ENCODE measurements at regions not wholly inside any gene's neighbourhood (a gene's known extent, or its start where the extent isn't known, plus 50 kb on each side); places are given as distances from the start of the nearest gene placed in this dataset.

DNA sequence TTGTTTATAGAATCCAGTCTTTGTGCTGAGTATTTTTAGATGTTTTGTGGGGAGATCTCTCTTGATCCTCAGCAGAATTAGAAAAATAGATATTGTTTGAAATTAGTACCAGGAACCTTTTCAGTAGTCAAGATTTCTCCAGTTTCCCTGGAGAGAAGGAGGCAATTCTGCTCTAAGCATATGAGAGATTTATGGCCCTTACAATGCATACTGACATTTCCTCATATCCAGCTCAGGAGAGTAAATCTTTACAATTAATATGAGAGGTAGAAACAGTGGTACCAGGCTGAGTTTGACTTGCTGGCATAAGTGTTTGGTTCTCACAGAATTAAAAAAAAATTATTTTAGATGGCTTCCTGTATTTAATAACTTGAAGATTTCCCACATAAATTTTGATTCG lies 239.1 kb upstream of the SGO1 start (continued):
- TF ChIP-seq CBX3 (IDR thresholded peaks at IDR 0.05; ENCODE audit: low read depth) = no peak
- no peak for TF ChIP-seq ELF1 (IDR thresholded peaks at IDR 0.05; ENCODE audit: borderline replicate concordance, low read depth)
- no peak for TF ChIP-seq SP1 (IDR thresholded peaks at IDR 0.05; ENCODE audit: low read depth)
- no peak for TF ChIP-seq ZFX (IDR thresholded peaks at IDR 0.05)
- TF ChIP-seq POLR2AphosphoS5 (IDR thresholded peaks at IDR 0.05; ENCODE audit: low read depth, low read length) = no peak
- TF ChIP-seq JUND (IDR thresholded peaks at IDR 0.05) = no peak

DNA sequence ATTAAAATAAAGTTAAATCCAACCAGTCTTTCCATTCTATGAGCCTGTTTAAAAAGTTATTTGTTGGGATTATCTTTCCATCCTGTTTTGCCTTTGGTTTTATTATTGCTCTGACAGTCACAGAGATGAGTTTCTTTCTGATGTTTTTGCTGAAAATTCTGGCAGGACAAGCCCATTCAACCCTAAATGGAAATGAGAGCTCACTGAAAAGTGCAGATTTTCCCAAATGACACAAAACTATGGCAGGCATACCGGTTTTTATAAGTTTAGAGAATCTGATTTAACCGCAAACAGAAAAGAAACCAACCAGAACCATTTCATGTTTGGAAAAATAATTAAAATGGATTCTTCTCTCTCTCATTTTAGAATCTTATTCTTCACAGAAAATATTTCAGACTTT lies 238.1 kb upstream of the SGO1 start:
- no TSS peak for BruUV-seq (replicated peaks)
- H3K79me2 ChIP-seq (ENCODE audit: insufficient read depth, low read length) = no peaks in the 10 kb centered on the region
- no peaks in the 10 kb centered on the region for H4K20me1 ChIP-seq (ENCODE audit: insufficient read depth)
- ChIA-PET RAD21 (ENCODE audit: low non-redundant PET in 1 of 2, low total read pairs in 2 of 2, uncharacterized antibody in 2 of 2, unreplicated experiment in 2 of 2) (no interaction called here), CTCF (no interaction called here), POLR2A (no interaction called here)
- intact Hi-C loops (cut with micrococcal nuclease) = no loop called here
- no peaks in the 10 kb centered on the region for H3K36me3 ChIP-seq (ENCODE audit: control insufficient read depth in 1 of 2, insufficient read depth in 2 of 2, low read length in 2 of 2)
- ATAC-seq = no peak
- H3K9ac ChIP-seq (ENCODE audit: low read length) = no peak overlapping the region
- no peak overlapping the region for H3K27ac ChIP-seq (ENCODE audit: low read depth, low read length)
- TF ChIP-seq JUND (IDR thresholded peaks at IDR 0.05) (no peak), POLR2AphosphoS5 (IDR thresholded peaks at IDR 0.05; ENCODE audit: low read depth, low read length) (no peak), RAD21 (IDR thresholded peaks at IDR 0.05; ENCODE audit: low read depth) (no peak), ELF1 (IDR thresholded peaks at IDR 0.05; ENCODE audit: borderline replicate concordance, low read depth) (no peak), CBX3 (IDR thresholded peaks at IDR 0.05; ENCODE audit: low read depth) (no peak)
- TF ChIP-seq, protein P1, sequence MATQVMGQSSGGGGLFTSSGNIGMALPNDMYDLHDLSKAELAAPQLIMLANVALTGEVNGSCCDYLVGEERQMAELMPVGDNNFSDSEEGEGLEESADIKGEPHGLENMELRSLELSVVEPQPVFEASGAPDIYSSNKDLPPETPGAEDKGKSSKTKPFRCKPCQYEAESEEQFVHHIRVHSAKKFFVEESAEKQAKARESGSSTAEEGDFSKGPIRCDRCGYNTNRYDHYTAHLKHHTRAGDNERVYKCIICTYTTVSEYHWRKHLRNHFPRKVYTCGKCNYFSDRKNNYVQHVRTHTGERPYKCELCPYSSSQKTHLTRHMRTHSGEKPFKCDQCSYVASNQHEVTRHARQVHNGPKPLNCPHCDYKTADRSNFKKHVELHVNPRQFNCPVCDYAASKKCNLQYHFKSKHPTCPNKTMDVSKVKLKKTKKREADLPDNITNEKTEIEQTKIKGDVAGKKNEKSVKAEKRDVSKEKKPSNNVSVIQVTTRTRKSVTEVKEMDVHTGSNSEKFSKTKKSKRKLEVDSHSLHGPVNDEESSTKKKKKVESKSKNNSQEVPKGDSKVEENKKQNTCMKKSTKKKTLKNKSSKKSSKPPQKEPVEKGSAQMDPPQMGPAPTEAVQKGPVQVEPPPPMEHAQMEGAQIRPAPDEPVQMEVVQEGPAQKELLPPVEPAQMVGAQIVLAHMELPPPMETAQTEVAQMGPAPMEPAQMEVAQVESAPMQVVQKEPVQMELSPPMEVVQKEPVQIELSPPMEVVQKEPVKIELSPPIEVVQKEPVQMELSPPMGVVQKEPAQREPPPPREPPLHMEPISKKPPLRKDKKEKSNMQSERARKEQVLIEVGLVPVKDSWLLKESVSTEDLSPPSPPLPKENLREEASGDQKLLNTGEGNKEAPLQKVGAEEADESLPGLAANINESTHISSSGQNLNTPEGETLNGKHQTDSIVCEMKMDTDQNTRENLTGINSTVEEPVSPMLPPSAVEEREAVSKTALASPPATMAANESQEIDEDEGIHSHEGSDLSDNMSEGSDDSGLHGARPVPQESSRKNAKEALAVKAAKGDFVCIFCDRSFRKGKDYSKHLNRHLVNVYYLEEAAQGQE (IDR thresholded peaks at IDR 0.05; ENCODE audit: low read depth) = no peak
- TF ChIP-seq, protein P2, sequence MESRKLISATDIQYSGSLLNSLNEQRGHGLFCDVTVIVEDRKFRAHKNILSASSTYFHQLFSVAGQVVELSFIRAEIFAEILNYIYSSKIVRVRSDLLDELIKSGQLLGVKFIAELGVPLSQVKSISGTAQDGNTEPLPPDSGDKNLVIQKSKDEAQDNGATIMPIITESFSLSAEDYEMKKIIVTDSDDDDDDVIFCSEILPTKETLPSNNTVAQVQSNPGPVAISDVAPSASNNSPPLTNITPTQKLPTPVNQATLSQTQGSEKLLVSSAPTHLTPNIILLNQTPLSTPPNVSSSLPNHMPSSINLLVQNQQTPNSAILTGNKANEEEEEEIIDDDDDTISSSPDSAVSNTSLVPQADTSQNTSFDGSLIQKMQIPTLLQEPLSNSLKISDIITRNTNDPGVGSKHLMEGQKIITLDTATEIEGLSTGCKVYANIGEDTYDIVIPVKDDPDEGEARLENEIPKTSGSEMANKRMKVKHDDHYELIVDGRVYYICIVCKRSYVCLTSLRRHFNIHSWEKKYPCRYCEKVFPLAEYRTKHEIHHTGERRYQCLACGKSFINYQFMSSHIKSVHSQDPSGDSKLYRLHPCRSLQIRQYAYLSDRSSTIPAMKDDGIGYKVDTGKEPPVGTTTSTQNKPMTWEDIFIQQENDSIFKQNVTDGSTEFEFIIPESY (IDR thresholded peaks at IDR 0.05; ENCODE audit: extremely low read depth, insufficient replicate concordance, low read length) = no peak
- TF ChIP-seq, protein P3, sequence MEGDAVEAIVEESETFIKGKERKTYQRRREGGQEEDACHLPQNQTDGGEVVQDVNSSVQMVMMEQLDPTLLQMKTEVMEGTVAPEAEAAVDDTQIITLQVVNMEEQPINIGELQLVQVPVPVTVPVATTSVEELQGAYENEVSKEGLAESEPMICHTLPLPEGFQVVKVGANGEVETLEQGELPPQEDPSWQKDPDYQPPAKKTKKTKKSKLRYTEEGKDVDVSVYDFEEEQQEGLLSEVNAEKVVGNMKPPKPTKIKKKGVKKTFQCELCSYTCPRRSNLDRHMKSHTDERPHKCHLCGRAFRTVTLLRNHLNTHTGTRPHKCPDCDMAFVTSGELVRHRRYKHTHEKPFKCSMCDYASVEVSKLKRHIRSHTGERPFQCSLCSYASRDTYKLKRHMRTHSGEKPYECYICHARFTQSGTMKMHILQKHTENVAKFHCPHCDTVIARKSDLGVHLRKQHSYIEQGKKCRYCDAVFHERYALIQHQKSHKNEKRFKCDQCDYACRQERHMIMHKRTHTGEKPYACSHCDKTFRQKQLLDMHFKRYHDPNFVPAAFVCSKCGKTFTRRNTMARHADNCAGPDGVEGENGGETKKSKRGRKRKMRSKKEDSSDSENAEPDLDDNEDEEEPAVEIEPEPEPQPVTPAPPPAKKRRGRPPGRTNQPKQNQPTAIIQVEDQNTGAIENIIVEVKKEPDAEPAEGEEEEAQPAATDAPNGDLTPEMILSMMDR (IDR thresholded peaks at IDR 0.05 in 2 of 3, conservative IDR thresholded peaks at IDR 0.05 in 1 of 3; ENCODE audit: borderline replicate concordance in 1 of 3, insufficient read depth in 1 of 3, low read depth in 2 of 3, low read length in 2 of 3) = no peak
- TF ChIP-seq, protein P4, sequence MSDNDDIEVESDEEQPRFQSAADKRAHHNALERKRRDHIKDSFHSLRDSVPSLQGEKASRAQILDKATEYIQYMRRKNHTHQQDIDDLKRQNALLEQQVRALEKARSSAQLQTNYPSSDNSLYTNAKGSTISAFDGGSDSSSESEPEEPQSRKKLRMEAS (IDR thresholded peaks at IDR 0.05) = no peak
- TF ChIP-seq, protein P5, sequence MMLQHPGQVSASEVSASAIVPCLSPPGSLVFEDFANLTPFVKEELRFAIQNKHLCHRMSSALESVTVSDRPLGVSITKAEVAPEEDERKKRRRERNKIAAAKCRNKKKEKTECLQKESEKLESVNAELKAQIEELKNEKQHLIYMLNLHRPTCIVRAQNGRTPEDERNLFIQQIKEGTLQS (IDR thresholded peaks at IDR 0.05) = no peak
- H3K4me1 ChIP-seq (ENCODE audit: control insufficient read depth in 1 of 2, insufficient read depth in 2 of 2, low read length in 2 of 2) = no peaks in the 10 kb centered on the region
- no peaks in the 10 kb centered on the region for H3K9me2 ChIP-seq (ENCODE audit: insufficient read depth)
- no peaks in the 10 kb centered on the region for H3K27me3 ChIP-seq (ENCODE audit: insufficient read depth, low read length)
- H3K9me3 ChIP-seq (ENCODE audit: control insufficient read depth in 1 of 2, insufficient read depth in 1 of 2, low read depth in 1 of 2, low read length in 2 of 2) = no peaks in the 10 kb centered on the region
- no peak overlapping the region for H3K4me3 ChIP-seq (replicated peaks in 1 of 2; ENCODE audit: low read depth in 1 of 2, low read length in 2 of 2)
- no peak for DNase-seq (ENCODE audit: low read depth, low spot score)
- no peak overlapping the region for H2AFZ ChIP-seq (ENCODE audit: low read depth, low read length, poor library complexity, severe bottlenecking)
- no peak overlapping the region for H3K4me2 ChIP-seq (ENCODE audit: low read length)

All from HCT116 (cell line).